Spleen (tissue), 7 donors: ENCODE measurements at regions not wholly inside any gene's neighbourhood (a gene's known extent, or its start where the extent isn't known, plus 50 kb on each side); places are given as distances from the start of the nearest gene placed in this dataset.

Experiments used
- POLR2A ChIP-seq, 3 donors: fragments of 450-650 bp; IDR thresholded peaks; one replicate each; pipeline ENCODE4 v1.5.1; 2017; ENCODE audit warnings: antibody characterized with exemption in 3 of 3, mild to moderate bottlenecking in 1 of 3
- POLR2AphosphoS5 ChIP-seq, 3 donors: sonication (generic); formaldehyde crosslinking; IDR thresholded peaks; one replicate each; pipeline ENCODE4 v1.5.1; 2017; ENCODE audit warnings: antibody characterized with exemption in 3 of 3
- TF ChIP-seq, protein P1 (sequence below), 11 experiments: fragments of 200-600 bp in 7 of 11; fragments of 450-650 bp in 4 of 11; sonication (generic) in 4 of 11; IDR thresholded peaks in 8 of 11; conservative IDR thresholded peaks in 3 of 11; 1 replicate in 7 of 11; 2 replicates in 4 of 11; pipeline versions ENCODE4 v1.4.0 to v1.8.0; 2016 to 2021; ENCODE audit warnings: antibody characterized with exemption in 11 of 11, inconsistent platforms in 4 of 11, mild to moderate bottlenecking in 1 of 11
- donor health status: DM: no; HTN: no; CAD: no; lungs with moderate emphysema.
- donor health status: DM: no; HTN: no; CAD: no.
- donor health status: DM: no; HTN: no; CAD: no.

DNA sequence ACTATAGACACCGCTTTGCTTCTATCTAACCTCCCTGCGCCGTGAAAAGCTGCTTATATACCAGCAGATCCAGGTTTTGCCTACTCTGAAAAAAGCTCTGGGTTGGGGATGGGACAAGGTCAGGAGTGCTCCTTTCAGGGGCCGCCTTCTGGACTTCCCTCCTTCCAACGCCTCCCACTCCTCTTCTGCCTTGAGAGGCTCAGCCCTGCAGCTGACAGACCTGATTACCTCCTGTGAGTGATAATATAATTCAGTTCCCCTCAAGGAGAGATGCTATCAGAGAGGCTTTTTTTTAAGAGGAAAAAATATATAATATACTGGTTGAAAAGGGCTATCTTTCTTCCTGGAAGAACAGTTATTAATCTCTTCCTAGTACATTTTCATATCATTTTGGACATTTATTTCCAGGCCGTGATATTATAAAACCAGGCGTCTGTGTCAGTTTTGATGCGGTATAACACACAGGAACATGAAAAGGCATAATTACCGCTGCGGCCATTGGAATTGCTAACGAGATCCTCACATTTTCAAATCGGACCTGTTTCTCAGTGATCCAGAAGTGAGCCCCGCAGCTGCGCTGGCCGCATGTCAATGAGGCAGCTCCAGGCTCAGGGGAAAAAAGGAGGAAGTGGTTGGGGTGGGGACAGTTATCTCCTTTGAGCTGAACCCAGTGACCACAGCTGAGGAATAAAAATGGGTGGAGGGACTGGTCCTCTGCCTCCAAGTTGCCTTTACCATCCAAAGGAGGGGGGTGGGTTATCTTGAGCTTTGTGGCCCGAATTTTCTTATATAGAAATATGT is 457.1 kb downstream of the TYW1 start:
- TF ChIP-seq, protein P1, sequence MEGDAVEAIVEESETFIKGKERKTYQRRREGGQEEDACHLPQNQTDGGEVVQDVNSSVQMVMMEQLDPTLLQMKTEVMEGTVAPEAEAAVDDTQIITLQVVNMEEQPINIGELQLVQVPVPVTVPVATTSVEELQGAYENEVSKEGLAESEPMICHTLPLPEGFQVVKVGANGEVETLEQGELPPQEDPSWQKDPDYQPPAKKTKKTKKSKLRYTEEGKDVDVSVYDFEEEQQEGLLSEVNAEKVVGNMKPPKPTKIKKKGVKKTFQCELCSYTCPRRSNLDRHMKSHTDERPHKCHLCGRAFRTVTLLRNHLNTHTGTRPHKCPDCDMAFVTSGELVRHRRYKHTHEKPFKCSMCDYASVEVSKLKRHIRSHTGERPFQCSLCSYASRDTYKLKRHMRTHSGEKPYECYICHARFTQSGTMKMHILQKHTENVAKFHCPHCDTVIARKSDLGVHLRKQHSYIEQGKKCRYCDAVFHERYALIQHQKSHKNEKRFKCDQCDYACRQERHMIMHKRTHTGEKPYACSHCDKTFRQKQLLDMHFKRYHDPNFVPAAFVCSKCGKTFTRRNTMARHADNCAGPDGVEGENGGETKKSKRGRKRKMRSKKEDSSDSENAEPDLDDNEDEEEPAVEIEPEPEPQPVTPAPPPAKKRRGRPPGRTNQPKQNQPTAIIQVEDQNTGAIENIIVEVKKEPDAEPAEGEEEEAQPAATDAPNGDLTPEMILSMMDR (IDR thresholded peaks at IDR 0.05 in 8 of 11, conservative IDR thresholded peaks at IDR 0.05 in 3 of 11): no peak
- no peak for TF ChIP-seq POLR2A (IDR thresholded peaks at IDR 0.05)
- TF ChIP-seq POLR2AphosphoS5 (IDR thresholded peaks at IDR 0.05): no peak
